Activated naive CD4-positive, alpha-beta T cell treated with anti-CD3 and anti-CD28 coated beads, Interleukin-2, amount 50 U/mL, for 24 hours (primary cell): ENCODE measurements at regions not wholly inside any gene's neighbourhood (a gene's known extent, or its start where the extent isn't known, plus 50 kb on each side); places are given as distances from the start of the nearest gene placed in this dataset.
"Not testable (repeated sequence)": the region's sequence is repeated elsewhere in the genome, so short reads cannot be mapped to it uniquely, and the experiment has no call there.

Source experiments
- H3K27ac Mint-ChIP-seq: one replicate; pipeline ENCODE4 v1.8.0; 2021; ENCODE audit warnings: mild to moderate bottlenecking, mixed read lengths
- H3K27me3 Mint-ChIP-seq: one replicate; pipeline ENCODE4 v1.8.0; 2021; ENCODE audit warnings: mixed read lengths
- H3K36me3 Mint-ChIP-seq: one replicate; pipeline ENCODE4 v1.8.0; 2021; ENCODE audit warnings: mixed read lengths
- H3K4me1 Mint-ChIP-seq: one replicate; pipeline ENCODE4 v1.8.0; 2021; ENCODE audit warnings: mixed read lengths
- H3K4me3 Mint-ChIP-seq: one replicate; pipeline ENCODE4 v1.8.0; 2021; ENCODE audit warnings: mild to moderate bottlenecking, mixed read lengths
- H3K9me3 Mint-ChIP-seq: one replicate; pipeline ENCODE4 v1.8.0; 2021; ENCODE audit warnings: mixed read lengths

- H3K4me1 Mint-ChIP-seq: no peaks in the 10 kb centered on the region
- no peak overlapping the region for H3K27ac Mint-ChIP-seq
- H3K27me3 Mint-ChIP-seq: no peaks in the 10 kb centered on the region
- no peaks in the 10 kb centered on the region for H3K9me3 Mint-ChIP-seq
- no peaks in the 10 kb centered on the region for H3K36me3 Mint-ChIP-seq
- no peak overlapping the region for H3K4me3 Mint-ChIP-seq
These were observed 57.6 kb downstream of the CCDC59 start for GRCh38 chr12:82300611-82301010.

DNA sequence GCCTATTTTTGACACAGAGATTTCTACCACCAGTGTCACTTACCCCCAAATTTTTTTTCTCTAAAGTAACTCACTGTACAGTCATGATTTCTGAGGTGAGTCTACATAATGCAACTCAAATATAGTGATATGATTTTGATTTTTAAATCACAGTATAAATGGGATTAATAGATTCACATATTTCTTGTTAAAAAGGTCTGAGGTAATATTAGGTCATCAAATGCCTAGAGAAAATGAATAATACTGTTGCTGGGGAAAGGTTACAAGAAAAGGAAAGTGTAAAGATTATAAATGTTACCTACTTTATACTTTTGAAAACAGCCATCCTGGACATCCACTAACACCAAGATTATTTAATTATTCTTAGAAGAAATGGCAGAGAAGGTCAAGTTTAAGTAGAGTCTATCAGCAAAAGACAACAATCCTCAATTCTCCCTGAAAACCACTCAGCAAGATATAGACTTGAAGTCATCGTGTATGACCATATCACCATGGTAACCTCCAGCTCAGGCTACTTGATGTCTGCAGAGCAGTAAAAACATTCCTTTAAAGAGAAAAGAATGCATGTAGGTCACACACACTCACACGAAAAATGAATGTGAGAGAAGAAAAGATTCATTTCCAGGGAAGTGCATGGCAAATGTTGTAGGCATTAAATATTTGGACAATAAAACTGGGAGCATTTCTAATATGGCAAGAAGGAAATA is 58.7 kb downstream of the CCDC59 start:
- no peak overlapping the region for H3K4me3 Mint-ChIP-seq
- no peaks in the 10 kb centered on the region for H3K9me3 Mint-ChIP-seq
- no peaks in the 10 kb centered on the region for H3K27me3 Mint-ChIP-seq
- H3K27ac Mint-ChIP-seq: no peak overlapping the region
- H3K4me1 Mint-ChIP-seq: no peaks in the 10 kb centered on the region
- no peaks in the 10 kb centered on the region for H3K36me3 Mint-ChIP-seq

DNA sequence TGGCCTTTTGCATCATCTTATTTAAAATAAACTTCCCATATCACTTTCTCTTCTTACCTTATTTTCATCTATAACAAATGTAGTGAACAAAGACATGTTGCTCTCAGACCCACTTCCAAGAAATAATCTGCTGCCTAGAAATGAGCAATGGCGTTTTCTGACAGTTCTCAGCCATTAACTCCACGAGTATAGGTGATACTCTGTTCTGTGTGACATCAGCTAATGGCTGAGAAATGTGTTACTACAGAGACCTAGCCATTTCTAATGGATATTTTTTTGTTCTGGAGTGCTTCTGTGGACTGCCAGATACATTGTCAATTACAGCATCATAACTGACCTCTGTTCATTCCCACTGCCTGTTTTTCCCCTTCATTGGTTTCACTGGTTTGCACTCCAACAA is 67.8 kb downstream of the CCDC59 start:
- H3K36me3 Mint-ChIP-seq: no peaks in the 10 kb centered on the region
- H3K4me1 Mint-ChIP-seq: no peaks in the 10 kb centered on the region
- H3K27me3 Mint-ChIP-seq: peaks cover 3% of the 10 kb centered on the region
- H3K4me3 Mint-ChIP-seq: no peak overlapping the region
- no peak overlapping the region for H3K27ac Mint-ChIP-seq
- no peaks in the 10 kb centered on the region for H3K9me3 Mint-ChIP-seq

GRCh38 chr12:82281335-82281734 is 76.9 kb downstream of the CCDC59 start:
- not testable (repeated sequence) for H3K36me3 Mint-ChIP-seq, H3K4me3 Mint-ChIP-seq, H3K27ac Mint-ChIP-seq, H3K4me1 Mint-ChIP-seq, H3K9me3 Mint-ChIP-seq, H3K27me3 Mint-ChIP-seq

GRCh38 chr12:82279536-82280058 is 78.6 kb downstream of the CCDC59 start:
- Mint-ChIP-seq H3K4me1 (no peaks in the 10 kb centered on the region), H3K4me3 (no peak overlapping the region), H3K36me3 (no peaks in the 10 kb centered on the region), H3K27ac (no peak overlapping the region), H3K9me3 (peaks cover 5% of the 10 kb centered on the region), H3K27me3 (no peaks in the 10 kb centered on the region)

- peaks cover 5% of the 10 kb centered on the region for H3K9me3 Mint-ChIP-seq
- no peaks in the 10 kb centered on the region for H3K36me3 Mint-ChIP-seq
- H3K4me3 Mint-ChIP-seq: no peak overlapping the region
- no peaks in the 10 kb centered on the region for H3K4me1 Mint-ChIP-seq
- no peak overlapping the region for H3K27ac Mint-ChIP-seq
- no peaks in the 10 kb centered on the region for H3K27me3 Mint-ChIP-seq
These were observed 80.6 kb downstream of the CCDC59 start for GRCh38 chr12:82277582-82277981.

- H3K4me3 Mint-ChIP-seq: no peak overlapping the region
- H3K27me3 Mint-ChIP-seq: no peaks in the 10 kb centered on the region
- H3K27ac Mint-ChIP-seq: no peak overlapping the region
- no peaks in the 10 kb centered on the region for H3K4me1 Mint-ChIP-seq
- H3K36me3 Mint-ChIP-seq: no peaks in the 10 kb centered on the region
- peaks cover 5% of the 10 kb centered on the region for H3K9me3 Mint-ChIP-seq
These were observed 115.5 kb downstream of the CCDC59 start for GRCh38 chr12:82242729-82243128.

- no peaks in the 10 kb centered on the region for H3K4me1 Mint-ChIP-seq
- no peaks in the 10 kb centered on the region for H3K27me3 Mint-ChIP-seq
- no peaks in the 10 kb centered on the region for H3K36me3 Mint-ChIP-seq
- no peak overlapping the region for H3K4me3 Mint-ChIP-seq
- H3K27ac Mint-ChIP-seq: no peak overlapping the region
- H3K9me3 Mint-ChIP-seq: no peaks in the 10 kb centered on the region
These were observed 132.3 kb downstream of the CCDC59 start for GRCh38 chr12:82225871-82226270.

- H3K36me3 Mint-ChIP-seq: no peaks in the 10 kb centered on the region
- H3K27ac Mint-ChIP-seq: no peak overlapping the region
- H3K4me3 Mint-ChIP-seq: no peak overlapping the region
- H3K27me3 Mint-ChIP-seq: no peaks in the 10 kb centered on the region
- no peaks in the 10 kb centered on the region for H3K9me3 Mint-ChIP-seq
- H3K4me1 Mint-ChIP-seq: no peaks in the 10 kb centered on the region
These were observed 134.8 kb downstream of the CCDC59 start for GRCh38 chr12:82223426-82223825.

DNA sequence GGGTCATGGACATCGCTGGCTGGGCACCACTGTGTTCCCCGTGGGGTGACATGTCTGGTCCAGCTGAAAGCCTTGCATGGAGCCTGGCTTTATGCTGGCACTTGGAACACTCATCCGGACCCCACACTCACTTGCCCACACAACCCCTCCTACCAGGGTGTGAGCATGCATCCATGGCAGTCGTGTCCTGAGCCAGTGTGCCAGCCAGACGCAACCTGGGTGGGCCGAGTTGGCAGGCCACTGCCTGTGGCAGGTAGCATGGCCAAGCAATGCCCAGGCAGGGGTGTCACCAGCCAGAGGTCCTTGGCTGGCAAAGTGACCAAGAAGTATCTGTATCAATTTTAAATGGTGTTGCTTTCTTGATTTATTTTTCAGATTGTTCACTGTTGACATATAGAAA is 141.7 kb downstream of the CCDC59 start:
- H3K27ac Mint-ChIP-seq: no peak overlapping the region

GRCh38 chr12:82213761-82214160 is 144.4 kb downstream of the CCDC59 start:
- Mint-ChIP-seq H3K36me3 (peaks cover 2% of the 10 kb centered on the region), H3K4me3 (no peak overlapping the region), H3K9me3 (peaks cover 12% of the 10 kb centered on the region), H3K27me3 (no peaks in the 10 kb centered on the region), H3K27ac (no peak overlapping the region), H3K4me1 (no peaks in the 10 kb centered on the region)

More for the DNA sequence above, 141.7 kb downstream of the CCDC59 start:
- Mint-ChIP-seq H3K36me3 (peaks cover 2% of the 10 kb centered on the region), H3K27me3 (no peaks in the 10 kb centered on the region), H3K4me1 (no peaks in the 10 kb centered on the region), H3K9me3 (peaks cover 4% of the 10 kb centered on the region), H3K4me3 (no peak overlapping the region)

GRCh38 chr12:82210882-82211281 is 147.3 kb downstream of the CCDC59 start:
- Mint-ChIP-seq H3K36me3 (peaks cover 2% of the 10 kb centered on the region), H3K27ac (no peak overlapping the region), H3K4me3 (no peak overlapping the region), H3K27me3 (no peaks in the 10 kb centered on the region), H3K4me1 (no peaks in the 10 kb centered on the region), H3K9me3 (peaks cover 12% of the 10 kb centered on the region)

- H3K4me1 Mint-ChIP-seq: no peaks in the 10 kb centered on the region
- H3K27ac Mint-ChIP-seq: no peak overlapping the region
- peaks cover 2% of the 10 kb centered on the region for H3K36me3 Mint-ChIP-seq
- no peaks in the 10 kb centered on the region for H3K27me3 Mint-ChIP-seq
- no peak overlapping the region for H3K4me3 Mint-ChIP-seq
- H3K9me3 Mint-ChIP-seq: peaks cover 12% of the 10 kb centered on the region
These were observed 148.7 kb downstream of the CCDC59 start for GRCh38 chr12:82209533-82209932.

DNA sequence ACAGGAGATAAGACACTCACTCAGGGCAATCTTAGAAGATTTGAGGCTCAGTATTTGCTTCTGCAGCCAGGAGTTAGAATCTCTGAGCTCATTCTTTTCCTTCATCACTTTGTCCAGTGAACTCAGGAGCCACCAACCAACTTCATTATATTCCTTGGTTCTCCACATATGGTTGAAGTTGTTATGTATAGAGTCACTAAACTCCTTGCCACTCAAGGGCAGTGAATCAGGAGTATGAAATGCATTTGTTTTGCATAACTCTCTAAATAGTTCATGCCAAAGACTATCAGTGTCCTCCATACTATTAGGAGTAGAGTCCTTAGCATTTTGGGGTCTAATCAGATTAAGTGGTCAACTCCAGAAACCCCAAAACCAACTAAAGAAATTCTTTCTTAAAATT is 150.6 kb downstream of the CCDC59 start:
- Mint-ChIP-seq H3K27me3 (no peaks in the 10 kb centered on the region), H3K27ac (no peak overlapping the region), H3K4me1 (no peaks in the 10 kb centered on the region), H3K4me3 (no peak overlapping the region), H3K9me3 (peaks cover 12% of the 10 kb centered on the region), H3K36me3 (peaks cover 2% of the 10 kb centered on the region)

- Mint-ChIP-seq H3K4me1 (no peaks in the 10 kb centered on the region), H3K27me3 (no peaks in the 10 kb centered on the region), H3K4me3 (no peak overlapping the region), H3K27ac (no peak overlapping the region), H3K9me3 (no peaks in the 10 kb centered on the region), H3K36me3 (no peaks in the 10 kb centered on the region)
These were observed 155.1 kb downstream of the CCDC59 start for GRCh38 chr12:82203086-82203485.

DNA sequence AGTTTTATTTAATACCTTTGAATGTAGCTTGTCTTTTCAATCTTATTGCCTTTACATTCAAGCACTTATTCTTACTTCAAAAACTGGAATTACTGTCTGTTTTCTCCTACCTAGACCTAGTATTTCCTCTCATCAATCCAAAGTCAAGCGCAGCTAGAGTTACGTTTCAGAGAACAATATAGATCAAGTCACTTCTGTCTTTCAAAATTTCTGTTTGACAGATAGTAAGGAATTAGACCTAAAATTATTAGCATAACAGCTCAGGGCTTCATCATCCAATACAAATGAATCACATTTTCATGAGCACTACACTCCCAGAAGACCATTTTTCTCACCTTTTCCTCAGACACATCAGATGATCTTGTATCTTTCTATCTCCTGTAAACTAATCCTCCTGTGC is 170.6 kb downstream of the CCDC59 start:
- Mint-ChIP-seq H3K4me1 (no peaks in the 10 kb centered on the region), H3K36me3 (no peaks in the 10 kb centered on the region), H3K4me3 (no peak overlapping the region), H3K27ac (no peak overlapping the region), H3K27me3 (no peaks in the 10 kb centered on the region), H3K9me3 (peaks cover 23% of the 10 kb centered on the region)

GRCh38 chr12:82187011-82187410 is 171.2 kb downstream of the CCDC59 start:
- peaks cover 23% of the 10 kb centered on the region for H3K9me3 Mint-ChIP-seq
- no peaks in the 10 kb centered on the region for H3K4me1 Mint-ChIP-seq
- no peak overlapping the region for H3K27ac Mint-ChIP-seq
- H3K36me3 Mint-ChIP-seq: no peaks in the 10 kb centered on the region
- no peak overlapping the region for H3K4me3 Mint-ChIP-seq
- H3K27me3 Mint-ChIP-seq: no peaks in the 10 kb centered on the region
